ENCODE measurements at regions not wholly inside any gene's neighbourhood (a gene's known extent, or its start where the extent isn't known, plus 50 kb on each side); places are given as distances from the start of the nearest gene placed in this dataset.

GRCh38 chr1:118269598-118269997 lies 84.6 kb upstream of the SPAG17 start:
- TF ChIP-seq POLR2A (IDR thresholded peaks at IDR 0.05; ENCODE audit: extremely low read depth, insufficient read length) (no peak), CTCF (IDR thresholded peaks at IDR 0.05; ENCODE audit: low read depth, low read length) (no peak)
